HepG2 (cell line): ENCODE measurements at regions not wholly inside any gene's neighbourhood (a gene's known extent, or its start where the extent isn't known, plus 50 kb on each side); places are given as distances from the start of the nearest gene placed in this dataset.

Experiments
- ATRX ChIP-seq: sonication (generic); formaldehyde crosslinking; IDR thresholded peaks from 2 replicates; pipeline ENCODE4 v1.4.0; 2020; ENCODE audit warnings: missing genetic modification reagents, borderline replicate concordance
- CBX2 ChIP-seq, 2 experiments: fragments of 200-600 bp in 1 of 2; sonication (generic); formaldehyde crosslinking in 1 of 2; IDR thresholded peaks; 2 replicates each; pipeline versions ENCODE4 v1.7.0 to v1.8.1; 2018 to 2022; ENCODE audit warnings: low read depth in 2 of 2, low read length in 1 of 2, mild to moderate bottlenecking in 1 of 2, missing genetic modification reagents in 1 of 2
- CREB1 ChIP-seq, 2 experiments: fragments of 450-650 bp in 1 of 2; IDR thresholded peaks; 2 replicates each; pipeline ENCODE4 v1.6.1; 2016 to 2017; ENCODE audit warnings: control low read depth in 1 of 2, mild to moderate bottlenecking in 1 of 2, missing compliant biosample characterization in 1 of 2, missing genetic modification characterization in 1 of 2
- CREB3 ChIP-seq: sonication (generic); formaldehyde crosslinking; IDR thresholded peaks from 2 replicates; pipeline ENCODE4 v1.5.0; 2020; ENCODE audit warnings: missing genetic modification reagents
- CREM ChIP-seq, 2 experiments: sonication (generic) in 1 of 2; formaldehyde crosslinking in 1 of 2; IDR thresholded peaks; 2 replicates each; pipeline versions ENCODE4 v1.4.0 to v1.6.1; 2016 to 2020; ENCODE audit warnings: antibody characterized with exemption in 1 of 2, mild to moderate bottlenecking in 1 of 2, missing genetic modification reagents in 1 of 2
- ELF1 ChIP-seq: sonication (generic); formaldehyde crosslinking; IDR thresholded peaks from 2 replicates; pipeline ENCODE4 v1.4.0; 2020; ENCODE audit warnings: missing genetic modification reagents
- ISL2 ChIP-seq: sonication (generic); formaldehyde crosslinking; IDR thresholded peaks from 2 replicates; pipeline ENCODE4 v1.5.0; 2020; ENCODE audit warnings: missing genetic modification reagents
- KLF15 ChIP-seq: sonication (generic); formaldehyde crosslinking; IDR thresholded peaks from 2 replicates; pipeline ENCODE4 v1.8.1; 2023; ENCODE audit warnings: borderline replicate concordance, mild to moderate bottlenecking, inconsistent platforms, missing genetic modification reagents, mixed read lengths
- PPARG ChIP-seq: conservative IDR thresholded peaks from 2 replicates; pipeline ENCODE4 v1.6.1; 2016; ENCODE audit warnings: missing biosample characterization, missing genetic modification reagents
- RBAK ChIP-seq: sonication (generic); formaldehyde crosslinking; IDR thresholded peaks from 2 replicates; pipeline ENCODE4 v1.5.1; 2020; ENCODE audit warnings: mild to moderate bottlenecking, missing genetic modification reagents
- ZEB1 ChIP-seq: IDR thresholded peaks from 2 replicates; pipeline ENCODE4 v1.6.1; 2012; ENCODE audit warnings: mild to moderate bottlenecking, low read depth, inconsistent platforms; ENCODE audit not compliant: insufficient replicate concordance
- TF ChIP-seq, protein P1 (sequence below): IDR thresholded peaks from 2 replicates; pipeline ENCODE4 v1.6.1; 2016; ENCODE audit warnings: low read depth, control low read depth
- TF ChIP-seq, protein P2 (sequence below): sonication (generic); formaldehyde crosslinking; IDR thresholded peaks from 2 replicates; pipeline ENCODE4 v1.4.0; 2020; ENCODE audit warnings: missing genetic modification reagents, borderline replicate concordance
- TF ChIP-seq, protein P3 (sequence below): sonication (generic); formaldehyde crosslinking; IDR thresholded peaks from 2 replicates; pipeline ENCODE4 v1.5.0; 2020; ENCODE audit warnings: mild to moderate bottlenecking, missing genetic modification reagents, moderate library complexity

GRCh38 chr2:142478206-142478605 is 347.4 kb upstream of the LRP1B start:
- TF ChIP-seq, protein P1, sequence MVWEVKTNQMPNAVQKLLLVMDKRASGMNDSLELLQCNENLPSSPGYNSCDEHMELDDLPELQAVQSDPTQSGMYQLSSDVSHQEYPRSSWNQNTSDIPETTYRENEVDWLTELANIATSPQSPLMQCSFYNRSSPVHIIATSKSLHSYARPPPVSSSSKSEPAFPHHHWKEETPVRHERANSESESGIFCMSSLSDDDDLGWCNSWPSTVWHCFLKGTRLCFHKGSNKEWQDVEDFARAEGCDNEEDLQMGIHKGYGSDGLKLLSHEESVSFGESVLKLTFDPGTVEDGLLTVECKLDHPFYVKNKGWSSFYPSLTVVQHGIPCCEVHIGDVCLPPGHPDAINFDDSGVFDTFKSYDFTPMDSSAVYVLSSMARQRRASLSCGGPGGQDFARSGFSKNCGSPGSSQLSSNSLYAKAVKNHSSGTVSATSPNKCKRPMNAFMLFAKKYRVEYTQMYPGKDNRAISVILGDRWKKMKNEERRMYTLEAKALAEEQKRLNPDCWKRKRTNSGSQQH (CRISPR knock-in tag) = no peak
- TF ChIP-seq RBAK = no peak
- no peak for TF ChIP-seq ELF1 (CRISPR knock-in tag)
- no peak for TF ChIP-seq CBX2 (IDR thresholded peaks at IDR 0.05; ENCODE audit: low read depth, low read length)
- TF ChIP-seq CBX2 (CRISPR knock-in tag; IDR thresholded peaks at IDR 0.05; ENCODE audit: low read depth) = no peak
- no peak for TF ChIP-seq ISL2 (CRISPR knock-in tag)
- TF ChIP-seq, protein P2, sequence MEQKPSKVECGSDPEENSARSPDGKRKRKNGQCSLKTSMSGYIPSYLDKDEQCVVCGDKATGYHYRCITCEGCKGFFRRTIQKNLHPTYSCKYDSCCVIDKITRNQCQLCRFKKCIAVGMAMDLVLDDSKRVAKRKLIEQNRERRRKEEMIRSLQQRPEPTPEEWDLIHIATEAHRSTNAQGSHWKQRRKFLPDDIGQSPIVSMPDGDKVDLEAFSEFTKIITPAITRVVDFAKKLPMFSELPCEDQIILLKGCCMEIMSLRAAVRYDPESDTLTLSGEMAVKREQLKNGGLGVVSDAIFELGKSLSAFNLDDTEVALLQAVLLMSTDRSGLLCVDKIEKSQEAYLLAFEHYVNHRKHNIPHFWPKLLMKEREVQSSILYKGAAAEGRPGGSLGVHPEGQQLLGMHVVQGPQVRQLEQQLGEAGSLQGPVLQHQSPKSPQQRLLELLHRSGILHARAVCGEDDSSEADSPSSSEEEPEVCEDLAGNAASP = no peak
- TF ChIP-seq KLF15 (CRISPR knock-in tag) = no peak
- TF ChIP-seq CREB3 (CRISPR knock-in tag) = no peak
- TF ChIP-seq, protein P3, sequence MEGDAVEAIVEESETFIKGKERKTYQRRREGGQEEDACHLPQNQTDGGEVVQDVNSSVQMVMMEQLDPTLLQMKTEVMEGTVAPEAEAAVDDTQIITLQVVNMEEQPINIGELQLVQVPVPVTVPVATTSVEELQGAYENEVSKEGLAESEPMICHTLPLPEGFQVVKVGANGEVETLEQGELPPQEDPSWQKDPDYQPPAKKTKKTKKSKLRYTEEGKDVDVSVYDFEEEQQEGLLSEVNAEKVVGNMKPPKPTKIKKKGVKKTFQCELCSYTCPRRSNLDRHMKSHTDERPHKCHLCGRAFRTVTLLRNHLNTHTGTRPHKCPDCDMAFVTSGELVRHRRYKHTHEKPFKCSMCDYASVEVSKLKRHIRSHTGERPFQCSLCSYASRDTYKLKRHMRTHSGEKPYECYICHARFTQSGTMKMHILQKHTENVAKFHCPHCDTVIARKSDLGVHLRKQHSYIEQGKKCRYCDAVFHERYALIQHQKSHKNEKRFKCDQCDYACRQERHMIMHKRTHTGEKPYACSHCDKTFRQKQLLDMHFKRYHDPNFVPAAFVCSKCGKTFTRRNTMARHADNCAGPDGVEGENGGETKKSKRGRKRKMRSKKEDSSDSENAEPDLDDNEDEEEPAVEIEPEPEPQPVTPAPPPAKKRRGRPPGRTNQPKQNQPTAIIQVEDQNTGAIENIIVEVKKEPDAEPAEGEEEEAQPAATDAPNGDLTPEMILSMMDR (CRISPR knock-in tag) = no peak
- TF ChIP-seq ATRX = no peak
- TF ChIP-seq PPARG (CRISPR knock-in tag) = no peak
- no peak for TF ChIP-seq CREB1 (IDR thresholded peaks at IDR 0.05)
- no peak for TF ChIP-seq CREB1 (CRISPR knock-in tag; IDR thresholded peaks at IDR 0.05)
- TF ChIP-seq CREM (IDR thresholded peaks at IDR 0.05) = no peak
- no peak for TF ChIP-seq CREM (CRISPR knock-in tag; IDR thresholded peaks at IDR 0.05)
- TF ChIP-seq ZEB1 = no peak
